ENCODE measurements at regions not wholly inside any gene's neighbourhood (a gene's known extent, or its start where the extent isn't known, plus 50 kb on each side); places are given as distances from the start of the nearest gene placed in this dataset.
"Not testable (repeated sequence)": the region's sequence is repeated elsewhere in the genome, so short reads cannot be mapped to it uniquely, and the experiment has no call there.

- Histone ChIP-seq H3F3A (ENCODE audit: low read depth) (no peaks in the 10 kb centered on the region), H3K4me1 (ENCODE audit: insufficient read depth, low read length, poor library complexity, severe bottlenecking) (no peaks in the 10 kb centered on the region)
- TF ChIP-seq CTCF (conservative IDR thresholded peaks at IDR 0.05; ENCODE audit: low read length): no peak
- TF ChIP-seq EZH2phosphoT487 (IDR thresholded peaks at IDR 0.05; ENCODE audit: borderline replicate concordance): no peak
These were observed 170.0 kb upstream of the IGFBP3 start for GRCh38 chr7:46091071-46091470.

GRCh38 chr7:46089281-46089680, 168.2 kb upstream of the IGFBP3 start:
- TF ChIP-seq CTCF (conservative IDR thresholded peaks at IDR 0.05; ENCODE audit: low read length): no peak
- TF ChIP-seq EZH2phosphoT487 (IDR thresholded peaks at IDR 0.05; ENCODE audit: borderline replicate concordance): no peak
- Histone ChIP-seq H3K27me3 (ENCODE audit: insufficient read depth, low read length, poor library complexity, severe bottlenecking) (no peaks in the 10 kb centered on the region), H3K9me2 (replicated peaks; ENCODE audit: low read depth, low read length) (no peaks in the 10 kb centered on the region), H3K36me3 (ENCODE audit: insufficient read depth, low read length) (no peaks in the 10 kb centered on the region), H3K9ac (ENCODE audit: low read depth, low read length, poor library complexity, severe bottlenecking) (no peak overlapping the region), H3K4me1 (ENCODE audit: insufficient read depth, low read length, poor library complexity, severe bottlenecking) (no peaks in the 10 kb centered on the region), H3K9me3 (ENCODE audit: insufficient read depth, low read depth, low read length) (no peaks in the 10 kb centered on the region), H3F3A (ENCODE audit: low read depth) (no peaks in the 10 kb centered on the region), H4K20me1 (ENCODE audit: insufficient read depth, low read length, poor library complexity, severe bottlenecking) (no peaks in the 10 kb centered on the region), H3K79me2 (ENCODE audit: insufficient read depth, low read length) (no peaks in the 10 kb centered on the region), H3K4me3 (ENCODE audit: low read length, poor library complexity, severe bottlenecking) (no peak overlapping the region), H3K4me2 (ENCODE audit: low read depth, low read length, poor library complexity, severe bottlenecking) (no peak overlapping the region), H2AFZ (ENCODE audit: low read length) (no peak overlapping the region)

More at GRCh38 chr7:46091071-46091470, 170.0 kb upstream of the IGFBP3 start:
- H3K9me3 ChIP-seq (ENCODE audit: insufficient read depth, low read depth, low read length): no peaks in the 10 kb centered on the region
- H3K79me2 ChIP-seq (ENCODE audit: insufficient read depth, low read length): no peaks in the 10 kb centered on the region
- no peak overlapping the region for H3K9ac ChIP-seq (ENCODE audit: low read depth, low read length, poor library complexity, severe bottlenecking)
- H2AFZ ChIP-seq (ENCODE audit: low read length): no peak overlapping the region
- no peak overlapping the region for H3K4me3 ChIP-seq (ENCODE audit: low read length, poor library complexity, severe bottlenecking)
- no peaks in the 10 kb centered on the region for H4K20me1 ChIP-seq (ENCODE audit: insufficient read depth, low read length, poor library complexity, severe bottlenecking)
- H3K36me3 ChIP-seq (ENCODE audit: insufficient read depth, low read length): no peaks in the 10 kb centered on the region
- H3K9me2 ChIP-seq (replicated peaks; ENCODE audit: low read depth, low read length): no peaks in the 10 kb centered on the region
- no peak overlapping the region for H3K4me2 ChIP-seq (ENCODE audit: low read depth, low read length, poor library complexity, severe bottlenecking)
- H3K27me3 ChIP-seq (ENCODE audit: insufficient read depth, low read length, poor library complexity, severe bottlenecking): no peaks in the 10 kb centered on the region

- not testable (repeated sequence) for H3K9me3 ChIP-seq (ENCODE audit: insufficient read depth, low read depth, low read length); H3K27me3 ChIP-seq (ENCODE audit: insufficient read depth, low read length, poor library complexity, severe bottlenecking); H4K20me1 ChIP-seq (ENCODE audit: insufficient read depth, low read length, poor library complexity, severe bottlenecking); H3F3A ChIP-seq (ENCODE audit: low read depth); H3K9ac ChIP-seq (ENCODE audit: low read depth, low read length, poor library complexity, severe bottlenecking); H3K9me2 ChIP-seq (replicated peaks; ENCODE audit: low read depth, low read length); H3K36me3 ChIP-seq (ENCODE audit: insufficient read depth, low read length); H2AFZ ChIP-seq (ENCODE audit: low read length); H3K4me2 ChIP-seq (ENCODE audit: low read depth, low read length, poor library complexity, severe bottlenecking); H3K79me2 ChIP-seq (ENCODE audit: insufficient read depth, low read length); H3K4me1 ChIP-seq (ENCODE audit: insufficient read depth, low read length, poor library complexity, severe bottlenecking); H3K4me3 ChIP-seq (ENCODE audit: low read length, poor library complexity, severe bottlenecking)
These were observed 167.4 kb upstream of the IGFBP3 start for GRCh38 chr7:46088486-46088885.

GRCh38 chr7:46080595-46081159, 159.6 kb upstream of the IGFBP3 start:
- H3K9ac ChIP-seq (ENCODE audit: low read depth, low read length, poor library complexity, severe bottlenecking): no peak overlapping the region
- H2AFZ ChIP-seq (ENCODE audit: low read length): no peak overlapping the region
- H3K9me3 ChIP-seq (ENCODE audit: insufficient read depth, low read depth, low read length): no peaks in the 10 kb centered on the region
- no peaks in the 10 kb centered on the region for H3K36me3 ChIP-seq (ENCODE audit: insufficient read depth, low read length)
- H3K4me3 ChIP-seq (ENCODE audit: low read length, poor library complexity, severe bottlenecking): no peak overlapping the region
- H3K9me2 ChIP-seq (replicated peaks; ENCODE audit: low read depth, low read length): no peaks in the 10 kb centered on the region
- H3K79me2 ChIP-seq (ENCODE audit: insufficient read depth, low read length): no peaks in the 10 kb centered on the region
- H3K4me1 ChIP-seq (ENCODE audit: insufficient read depth, low read length, poor library complexity, severe bottlenecking): no peaks in the 10 kb centered on the region
- H4K20me1 ChIP-seq (ENCODE audit: insufficient read depth, low read length, poor library complexity, severe bottlenecking): no peaks in the 10 kb centered on the region
- TF ChIP-seq CTCF (conservative IDR thresholded peaks at IDR 0.05; ENCODE audit: low read length) (no peak), EZH2phosphoT487 (IDR thresholded peaks at IDR 0.05; ENCODE audit: borderline replicate concordance) (no peak)
- H3K27me3 ChIP-seq (ENCODE audit: insufficient read depth, low read length, poor library complexity, severe bottlenecking): no peaks in the 10 kb centered on the region
- H3K4me2 ChIP-seq (ENCODE audit: low read depth, low read length, poor library complexity, severe bottlenecking): no peak overlapping the region
- no peaks in the 10 kb centered on the region for H3F3A ChIP-seq (ENCODE audit: low read depth)
